ENCODE measurements at regions not wholly inside any gene's neighbourhood (a gene's known extent, or its start where the extent isn't known, plus 50 kb on each side); places are given as distances from the start of the nearest gene placed in this dataset.

DNA sequence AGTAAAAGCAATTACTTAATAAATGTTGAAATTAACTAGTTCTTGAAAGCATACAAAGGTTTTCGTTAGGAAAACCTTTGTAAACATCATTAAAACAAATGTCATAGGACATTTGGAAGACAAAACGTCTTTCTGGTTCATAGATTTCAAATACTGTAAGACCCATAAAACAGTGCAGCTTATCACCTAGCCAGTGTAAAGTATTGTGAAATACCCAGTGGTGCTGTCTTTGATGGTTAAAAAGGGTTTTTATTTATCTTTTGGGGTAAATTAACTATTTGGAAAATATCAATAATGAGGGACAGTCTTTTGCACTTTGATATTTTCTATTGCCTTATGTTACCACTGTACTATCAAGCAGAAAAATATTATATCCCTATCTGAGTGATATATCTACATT, 120.0 kb upstream of the FAM98A start:
- intact Hi-C loops (cut with micrococcal nuclease; ENCODE audit: unreplicated experiment) = no loop called here
- H3K4me2 ChIP-seq = no peak overlapping the region
- ChIA-PET POLR2A (ENCODE audit: unreplicated experiment) (no interaction called here), CTCF (no interaction called here)
- no peaks in the 10 kb centered on the region for H3K9me3 ChIP-seq (ENCODE audit: insufficient read depth, low read depth)
- H3K27me3 ChIP-seq (ENCODE audit: insufficient read depth, low read depth) = peaks cover 44% of the 10 kb centered on the region
- no peaks in the 10 kb centered on the region for H4K20me1 ChIP-seq (ENCODE audit: insufficient read depth)
- H3K36me3 ChIP-seq (ENCODE audit: low read depth) = no peaks in the 10 kb centered on the region
- H3K4me3 ChIP-seq = no peak overlapping the region
- no peaks in the 10 kb centered on the region for H3F3A ChIP-seq (ENCODE audit: insufficient read depth, low read depth)
- no peaks in the 10 kb centered on the region for H3K9me2 ChIP-seq (ENCODE audit: insufficient read depth)
- no peak overlapping the region for H3K27ac ChIP-seq
- no TSS peak for BruUV-seq (replicated peaks)
- no peak overlapping the region for H2AFZ ChIP-seq
- TF ChIP-seq EZH2 (IDR thresholded peaks at IDR 0.05; ENCODE audit: low read depth) = no peak
- TF ChIP-seq, protein P1, sequence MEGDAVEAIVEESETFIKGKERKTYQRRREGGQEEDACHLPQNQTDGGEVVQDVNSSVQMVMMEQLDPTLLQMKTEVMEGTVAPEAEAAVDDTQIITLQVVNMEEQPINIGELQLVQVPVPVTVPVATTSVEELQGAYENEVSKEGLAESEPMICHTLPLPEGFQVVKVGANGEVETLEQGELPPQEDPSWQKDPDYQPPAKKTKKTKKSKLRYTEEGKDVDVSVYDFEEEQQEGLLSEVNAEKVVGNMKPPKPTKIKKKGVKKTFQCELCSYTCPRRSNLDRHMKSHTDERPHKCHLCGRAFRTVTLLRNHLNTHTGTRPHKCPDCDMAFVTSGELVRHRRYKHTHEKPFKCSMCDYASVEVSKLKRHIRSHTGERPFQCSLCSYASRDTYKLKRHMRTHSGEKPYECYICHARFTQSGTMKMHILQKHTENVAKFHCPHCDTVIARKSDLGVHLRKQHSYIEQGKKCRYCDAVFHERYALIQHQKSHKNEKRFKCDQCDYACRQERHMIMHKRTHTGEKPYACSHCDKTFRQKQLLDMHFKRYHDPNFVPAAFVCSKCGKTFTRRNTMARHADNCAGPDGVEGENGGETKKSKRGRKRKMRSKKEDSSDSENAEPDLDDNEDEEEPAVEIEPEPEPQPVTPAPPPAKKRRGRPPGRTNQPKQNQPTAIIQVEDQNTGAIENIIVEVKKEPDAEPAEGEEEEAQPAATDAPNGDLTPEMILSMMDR (conservative IDR thresholded peaks at IDR 0.05) = no peak
- H3K79me2 ChIP-seq (ENCODE audit: low read depth) = no peaks in the 10 kb centered on the region
- DNase-seq = no peak
- no peaks in the 10 kb centered on the region for H3K4me1 ChIP-seq (replicated peaks; ENCODE audit: insufficient read depth)

DNA sequence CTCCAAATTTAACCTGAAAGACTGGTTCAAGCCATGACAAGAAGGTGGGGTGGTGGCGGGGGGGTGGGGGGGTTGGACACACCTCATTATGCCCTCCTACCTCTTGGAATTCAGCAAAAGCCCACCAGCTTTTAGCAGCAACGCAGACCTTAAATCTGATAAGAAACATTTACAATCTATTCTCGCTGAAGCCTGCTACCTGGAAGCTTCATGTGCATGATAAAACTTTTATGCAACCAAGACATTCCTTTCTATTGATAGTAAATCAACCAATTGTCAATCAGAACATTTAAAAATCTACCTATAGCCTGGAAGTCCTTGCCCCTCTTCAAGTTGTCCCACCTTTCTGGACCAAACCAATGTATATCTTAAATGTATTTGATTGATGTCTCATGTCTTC, 113.6 kb upstream of the FAM98A start:
- intact Hi-C loops (cut with micrococcal nuclease; ENCODE audit: unreplicated experiment) = no loop called here
- ChIA-PET POLR2A (ENCODE audit: unreplicated experiment) (no interaction called here), CTCF (no interaction called here)

DNA sequence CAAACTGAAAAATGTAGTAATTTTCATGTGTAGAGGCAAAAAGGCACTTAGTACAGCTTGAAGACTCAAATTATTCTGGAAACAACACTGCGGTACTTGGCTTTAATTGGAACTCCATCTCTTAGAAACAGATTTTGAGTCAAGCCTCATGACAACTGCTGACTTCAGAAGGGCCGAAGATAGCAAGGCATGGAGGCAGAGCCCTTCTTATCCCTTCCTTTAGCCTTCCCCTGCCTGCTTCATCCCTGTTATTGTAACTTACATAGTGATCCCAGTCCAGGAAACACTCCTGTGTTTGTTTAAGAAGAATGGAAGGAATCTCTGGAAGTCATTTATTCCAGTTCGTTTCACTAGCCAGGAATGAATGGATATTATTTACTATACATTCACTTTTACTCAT, 110.9 kb upstream of the FAM98A start:
- DNase-seq = no peak
- TF ChIP-seq, protein P1 (conservative IDR thresholded peaks at IDR 0.05) = no peak
- TF ChIP-seq EZH2 (IDR thresholded peaks at IDR 0.05; ENCODE audit: low read depth) = no peak
- CTCF ChIA-PET = no interaction called here

More for the DNA sequence above, 113.6 kb upstream of the FAM98A start:
- no peak for TF ChIP-seq EZH2 (IDR thresholded peaks at IDR 0.05; ENCODE audit: low read depth)
- TF ChIP-seq, protein P1 (conservative IDR thresholded peaks at IDR 0.05) = no peak
- Histone ChIP-seq H3K79me2 (ENCODE audit: low read depth) (no peaks in the 10 kb centered on the region), H4K20me1 (ENCODE audit: insufficient read depth) (no peaks in the 10 kb centered on the region), H3K27ac (no peak overlapping the region), H2AFZ (no peak overlapping the region), H3K4me1 (replicated peaks; ENCODE audit: insufficient read depth) (no peaks in the 10 kb centered on the region), H3F3A (ENCODE audit: insufficient read depth, low read depth) (no peaks in the 10 kb centered on the region), H3K27me3 (ENCODE audit: insufficient read depth, low read depth) (peaks cover 40% of the 10 kb centered on the region), H3K36me3 (ENCODE audit: low read depth) (no peaks in the 10 kb centered on the region), H3K9me3 (ENCODE audit: insufficient read depth, low read depth) (no peaks in the 10 kb centered on the region), H3K4me2 (no peak overlapping the region), H3K9me2 (ENCODE audit: insufficient read depth) (no peaks in the 10 kb centered on the region), H3K4me3 (no peak overlapping the region)
- DNase-seq = no peak
- BruUV-seq (replicated peaks) = no TSS peak

More for the DNA sequence above, 110.9 kb upstream of the FAM98A start:
- Histone ChIP-seq H2AFZ (no peak overlapping the region), H3K27ac (no peak overlapping the region), H3K4me1 (replicated peaks; ENCODE audit: insufficient read depth) (no peaks in the 10 kb centered on the region), H3K4me3 (no peak overlapping the region), H4K20me1 (ENCODE audit: insufficient read depth) (no peaks in the 10 kb centered on the region), H3K9me3 (ENCODE audit: insufficient read depth, low read depth) (no peaks in the 10 kb centered on the region), H3K79me2 (ENCODE audit: low read depth) (no peaks in the 10 kb centered on the region), H3K4me2 (no peak overlapping the region), H3K27me3 (ENCODE audit: insufficient read depth, low read depth) (peaks cover 15% of the 10 kb centered on the region), H3F3A (ENCODE audit: insufficient read depth, low read depth) (no peaks in the 10 kb centered on the region), H3K9me2 (ENCODE audit: insufficient read depth) (no peaks in the 10 kb centered on the region), H3K36me3 (ENCODE audit: low read depth) (no peaks in the 10 kb centered on the region)
- POLR2A ChIA-PET (ENCODE audit: unreplicated experiment) = no interaction called here
- BruUV-seq (replicated peaks) = no TSS peak
- intact Hi-C loops (cut with micrococcal nuclease; ENCODE audit: unreplicated experiment) = no loop called here

Measured in PC-9 (cell line).